ENCODE measurements at regions not wholly inside any gene's neighbourhood (a gene's known extent, or its start where the extent isn't known, plus 50 kb on each side); places are given as distances from the start of the nearest gene placed in this dataset.

GRCh38 chr5:125278711-125279110 is 532.3 kb upstream of the ZNF608 start:
- no peak for TF ChIP-seq POLR2A (IDR thresholded peaks at IDR 0.05)
- TF ChIP-seq CTCF (IDR thresholded peaks at IDR 0.05): no peak
